Natural killer cell (primary cell): ENCODE measurements at regions not wholly inside any gene's neighbourhood (a gene's known extent, or its start where the extent isn't known, plus 50 kb on each side); places are given as distances from the start of the nearest gene placed in this dataset.

ENCODE experiments used
- ATAC-seq, 3 donors: fragments of 150-1000 bp in 2 of 3; fragments of 200-7000 bp in 1 of 3; cut with Tn5 transposase; 1 replicate in 1 of 3; 2 replicates in 2 of 3; pipeline ENCODE4 v1.10.0; 2021; ENCODE audit warnings: mild to moderate bottlenecking in 2 of 3, moderate library complexity in 2 of 3
- DNase-seq, 2 donors: peaks; one replicate each; pipeline versions ENCODE4 v3.0.0 to v3.0.0-alpha.2; 2013 to 2021; ENCODE audit warnings: mixed read lengths in 1 of 2
- H3K27ac ChIP-seq: one replicate; pipeline ENCODE4 v1.5.1; 2013; ENCODE audit warnings: mild to moderate bottlenecking, low read length
- H3K27me3 ChIP-seq: one replicate; pipeline ENCODE4 v1.6.1; 2013; ENCODE audit warnings: low read length; ENCODE audit not compliant: control insufficient read depth, insufficient read depth
- H3K36me3 ChIP-seq: one replicate; pipeline ENCODE4 v1.6.1; 2013; ENCODE audit warnings: low read length; ENCODE audit not compliant: control insufficient read depth, insufficient read depth
- H3K4me1 ChIP-seq: one replicate; pipeline ENCODE4 v1.6.1; 2013; ENCODE audit warnings: low read length; ENCODE audit not compliant: control insufficient read depth, insufficient read depth
- H3K4me3 ChIP-seq: one replicate; pipeline ENCODE4 v1.5.1; 2013; ENCODE audit warnings: low read length
- H3K9me3 ChIP-seq: one replicate; pipeline ENCODE4 v1.6.1; 2013; ENCODE audit warnings: low read length; ENCODE audit not compliant: control insufficient read depth, insufficient read depth
- H3K27ac Mint-ChIP-seq, 2 donors: one replicate each; pipeline ENCODE4 v1.8.0; 2022; ENCODE audit warnings: mild to moderate bottlenecking in 2 of 2, mixed read lengths in 2 of 2, moderate library complexity in 1 of 2
- H3K27me3 Mint-ChIP-seq, 2 donors: one replicate each; pipeline ENCODE4 v1.8.0; 2022; ENCODE audit warnings: low read depth in 2 of 2, mixed read lengths in 2 of 2
- H3K36me3 Mint-ChIP-seq: one replicate; pipeline ENCODE4 v1.8.0; 2022; ENCODE audit warnings: mixed read lengths
- H3K4me1 Mint-ChIP-seq, 2 donors: one replicate each; pipeline ENCODE4 v1.8.0; 2022; ENCODE audit warnings: mixed read lengths in 2 of 2
- H3K4me3 Mint-ChIP-seq: one replicate; pipeline ENCODE4 v1.8.0; 2022; ENCODE audit warnings: mild to moderate bottlenecking, moderate library complexity, mixed read lengths
- H3K9me3 Mint-ChIP-seq, 2 donors: one replicate each; pipeline ENCODE4 v1.8.0; 2022; ENCODE audit warnings: mixed read lengths in 2 of 2
- WGBS: methylation state at CpG from one replicate; pipeline ENCODE4 v1.1.7; 2013; ENCODE audit warnings: missing lambda C conversion rate; ENCODE audit not compliant: insufficient coverage; 5-methylcytosine and 5-hydroxymethylcytosine counted together
- intact Hi-C: fragments of 100-400 bp; cut with micrococcal nuclease; formaldehyde crosslinking; loops from one replicate; pipeline ENCODE4 v1.14.2; 2022
- TF ChIP-seq, protein P1 (sequence below): fragments of 200-600 bp; IDR thresholded peaks from one replicate; pipeline ENCODE4 v1.8.0; 2022; ENCODE audit warnings: antibody characterized with exemption

DNA sequence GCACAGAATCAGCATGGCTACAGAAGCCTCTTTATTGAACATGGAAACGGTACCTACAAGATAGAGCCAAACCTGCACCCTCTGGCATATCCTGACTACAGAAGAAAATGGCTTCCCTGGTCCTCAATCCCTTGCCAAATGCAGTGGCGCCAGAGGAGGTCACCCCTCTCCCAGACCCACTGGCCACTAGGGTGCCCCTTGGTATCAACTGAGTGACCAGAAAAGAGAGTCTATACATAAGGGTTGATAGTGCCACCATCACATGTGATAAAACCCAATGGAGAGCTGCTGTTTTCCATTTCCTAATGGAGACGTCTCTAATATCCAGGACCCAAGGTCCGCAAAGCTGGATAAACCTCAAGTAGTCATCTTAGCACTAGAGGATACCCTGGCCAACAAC is 52.7 kb upstream of the ALK start:
- Histone ChIP-seq H3K36me3 (no peaks in the 10 kb centered on the region), H3K27ac (no peak overlapping the region), H3K27me3 (no peaks in the 10 kb centered on the region), H3K9me3 (no peaks in the 10 kb centered on the region), H3K4me1 (no peaks in the 10 kb centered on the region), H3K4me3 (no peak overlapping the region)
- no peaks in the 10 kb centered on the region for H3K4me1 Mint-ChIP-seq
- H3K27ac Mint-ChIP-seq: no peak overlapping the region
- TF ChIP-seq, protein P1, sequence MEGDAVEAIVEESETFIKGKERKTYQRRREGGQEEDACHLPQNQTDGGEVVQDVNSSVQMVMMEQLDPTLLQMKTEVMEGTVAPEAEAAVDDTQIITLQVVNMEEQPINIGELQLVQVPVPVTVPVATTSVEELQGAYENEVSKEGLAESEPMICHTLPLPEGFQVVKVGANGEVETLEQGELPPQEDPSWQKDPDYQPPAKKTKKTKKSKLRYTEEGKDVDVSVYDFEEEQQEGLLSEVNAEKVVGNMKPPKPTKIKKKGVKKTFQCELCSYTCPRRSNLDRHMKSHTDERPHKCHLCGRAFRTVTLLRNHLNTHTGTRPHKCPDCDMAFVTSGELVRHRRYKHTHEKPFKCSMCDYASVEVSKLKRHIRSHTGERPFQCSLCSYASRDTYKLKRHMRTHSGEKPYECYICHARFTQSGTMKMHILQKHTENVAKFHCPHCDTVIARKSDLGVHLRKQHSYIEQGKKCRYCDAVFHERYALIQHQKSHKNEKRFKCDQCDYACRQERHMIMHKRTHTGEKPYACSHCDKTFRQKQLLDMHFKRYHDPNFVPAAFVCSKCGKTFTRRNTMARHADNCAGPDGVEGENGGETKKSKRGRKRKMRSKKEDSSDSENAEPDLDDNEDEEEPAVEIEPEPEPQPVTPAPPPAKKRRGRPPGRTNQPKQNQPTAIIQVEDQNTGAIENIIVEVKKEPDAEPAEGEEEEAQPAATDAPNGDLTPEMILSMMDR: no peak
- H3K4me3 Mint-ChIP-seq: no peak overlapping the region
- ATAC-seq (no peak), DNase-seq (no peak)
- intact Hi-C loops: no loop called here
- H3K9me3 Mint-ChIP-seq: no peaks in the 10 kb centered on the region
- 88% methylated on average over 4 of the region's 4 CpGs for WGBS
- no peaks in the 10 kb centered on the region for H3K36me3 Mint-ChIP-seq
- peaks cover 0 to 9% of the 10 kb centered on the region in 2 donors for H3K27me3 Mint-ChIP-seq

DNA sequence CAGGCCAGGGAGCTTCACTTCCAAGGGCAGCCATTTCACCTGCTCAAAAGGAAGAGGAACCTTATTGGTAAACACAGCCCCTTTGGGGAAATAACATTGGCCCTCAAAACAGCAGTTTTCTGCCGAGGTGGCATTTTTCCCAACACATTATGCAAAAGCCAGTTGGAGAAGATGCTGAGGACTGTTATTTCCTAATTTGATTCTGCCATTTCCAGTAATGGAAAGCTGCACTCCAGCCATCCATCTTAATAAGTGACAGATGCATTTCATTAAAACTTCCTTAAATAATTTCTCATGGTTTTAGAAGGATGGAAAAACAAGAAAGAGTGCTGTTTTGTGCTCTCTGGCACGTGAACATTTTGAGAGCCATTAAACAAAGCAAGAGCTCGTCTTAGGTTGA is 55.9 kb upstream of the ALK start:
- Histone ChIP-seq H3K4me3 (no peak overlapping the region), H3K9me3 (no peaks in the 10 kb centered on the region), H3K27me3 (no peaks in the 10 kb centered on the region), H3K27ac (no peak overlapping the region), H3K36me3 (no peaks in the 10 kb centered on the region), H3K4me1 (no peaks in the 10 kb centered on the region)
- ATAC-seq (no peak), DNase-seq (no peak)
- Mint-ChIP-seq H3K4me1 (no peaks in the 10 kb centered on the region), H3K27ac (no peak overlapping the region), H3K36me3 (no peaks in the 10 kb centered on the region), H3K27me3 (peaks cover 0 to 7% of the 10 kb centered on the region in 2 donors), H3K4me3 (no peak overlapping the region), H3K9me3 (no peaks in the 10 kb centered on the region)
- TF ChIP-seq, protein P1: no peak
- WGBS: 62% methylated on average over 3 of the region's 3 CpGs
- intact Hi-C loops: no loop called here

DNA sequence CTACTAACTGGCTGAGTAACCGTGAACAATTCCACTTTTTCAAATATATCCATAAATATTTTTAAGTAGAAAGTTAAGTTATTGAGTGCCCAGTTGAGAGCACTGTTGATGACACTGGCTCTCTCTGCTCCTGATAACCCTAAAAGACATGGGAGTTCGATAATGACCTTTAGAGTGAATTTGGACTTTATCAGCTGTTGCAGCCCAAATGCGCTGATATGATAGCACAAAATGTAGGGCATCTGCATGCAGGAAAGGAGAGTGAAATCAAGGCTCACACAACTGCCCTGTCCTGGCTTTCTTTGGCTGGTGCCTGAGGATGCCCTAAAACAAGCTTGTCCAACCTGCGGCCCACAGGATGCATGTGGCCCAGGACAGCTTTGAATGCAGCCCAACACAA is 60.0 kb upstream of the ALK start:
- intact Hi-C loops: no loop called here
- WGBS: 90% methylated on average over 3 of the region's 4 CpGs
- Mint-ChIP-seq H3K9me3 (no peaks in the 10 kb centered on the region), H3K27ac (no peak overlapping the region), H3K4me3 (no peak overlapping the region), H3K27me3 (peaks cover 7 to 10% of the 10 kb centered on the region in 2 donors), H3K4me1 (no peaks in the 10 kb centered on the region), H3K36me3 (no peaks in the 10 kb centered on the region)
- Histone ChIP-seq H3K4me1 (no peaks in the 10 kb centered on the region), H3K36me3 (no peaks in the 10 kb centered on the region), H3K27me3 (no peaks in the 10 kb centered on the region), H3K27ac (no peak overlapping the region), H3K9me3 (no peaks in the 10 kb centered on the region), H3K4me3 (no peak overlapping the region)
- no peak for ATAC-seq
- TF ChIP-seq, protein P1: no peak
- no peak for DNase-seq

DNA sequence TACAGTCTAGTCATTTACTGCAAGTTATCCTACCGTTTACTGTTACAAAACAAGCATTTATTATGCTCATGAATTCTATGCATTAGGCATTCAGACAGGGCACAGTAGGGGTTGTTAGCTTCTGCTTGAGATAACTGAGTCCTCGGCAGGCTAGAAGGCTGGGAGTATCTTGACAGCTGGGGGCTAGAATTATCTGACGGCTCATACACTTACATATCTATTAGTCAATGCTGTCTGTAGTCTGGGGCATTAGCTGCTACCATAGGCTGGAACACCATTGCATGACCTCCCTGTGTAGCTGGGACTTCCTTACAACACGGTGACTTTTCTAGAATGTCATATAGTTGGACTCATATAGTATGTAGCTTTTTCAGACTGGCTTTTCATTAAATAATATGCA is 61.9 kb upstream of the ALK start:
- intact Hi-C loops: no loop called here
- 94% methylated on average over 3 of the region's 4 CpGs for WGBS
- Histone ChIP-seq H3K9me3 (no peaks in the 10 kb centered on the region), H3K27ac (no peak overlapping the region), H3K4me3 (no peak overlapping the region), H3K27me3 (no peaks in the 10 kb centered on the region), H3K4me1 (no peaks in the 10 kb centered on the region), H3K36me3 (no peaks in the 10 kb centered on the region)
- TF ChIP-seq, protein P1: no peak
- DNase-seq: no peak
- no peaks in the 10 kb centered on the region for H3K9me3 Mint-ChIP-seq
- H3K4me3 Mint-ChIP-seq: no peak overlapping the region
- no peaks in the 10 kb centered on the region for H3K36me3 Mint-ChIP-seq
- ATAC-seq: no peak
- peaks cover 7 to 10% of the 10 kb centered on the region in 2 donors for H3K27me3 Mint-ChIP-seq
- H3K4me1 Mint-ChIP-seq: no peaks in the 10 kb centered on the region
- no peak overlapping the region for H3K27ac Mint-ChIP-seq
